ENCODE measurements at regions not wholly inside any gene's neighbourhood (a gene's known extent, or its start where the extent isn't known, plus 50 kb on each side); places are given as distances from the start of the nearest gene placed in this dataset.

- Histone ChIP-seq H3K79me2 (ENCODE audit: control insufficient read depth, insufficient read depth, low read length) (no peaks in the 10 kb centered on the region), H3K27ac (ENCODE audit: insufficient read depth, low read depth, low read length) (no peak overlapping the region), H3K4me1 (ENCODE audit: control insufficient read depth, extremely low read depth, insufficient read depth, low read length) (no peaks in the 10 kb centered on the region), H3K9me1 (replicated peaks; ENCODE audit: control insufficient read depth, extremely low read depth, insufficient read depth, low read length) (no peaks in the 10 kb centered on the region), H3K36me3 (ENCODE audit: control insufficient read depth in 2 of 2, extremely low read depth in 1 of 2, insufficient read depth in 2 of 2, low read length in 2 of 2) (no peaks in the 10 kb centered on the region), H3K4me2 (ENCODE audit: insufficient read depth, low read length) (no peak overlapping the region), H4K20me1 (replicated peaks; ENCODE audit: control insufficient read depth, extremely low read depth, insufficient read depth, low read length) (no peaks in the 10 kb centered on the region), H3K4me3 (replicated peaks in 1 of 3; ENCODE audit: insufficient read depth in 1 of 3, low read depth in 1 of 3, low read length in 3 of 3) (no peak overlapping the region), H2AFZ (ENCODE audit: low read depth, low read length) (no peak overlapping the region), H3K9me3 (replicated peaks; ENCODE audit: control insufficient read depth, insufficient read depth, low read length) (no peaks in the 10 kb centered on the region), H3K9ac (replicated peaks; ENCODE audit: extremely low read depth, insufficient read depth, low read length) (no peak overlapping the region), H3K27me3 (ENCODE audit: control insufficient read depth in 2 of 2, insufficient read depth in 2 of 2, low read length in 2 of 2) (no peaks in the 10 kb centered on the region)
- dilution Hi-C loops (cut with MboI; ENCODE audit: extremely low pct_ligation_motif_present, low sequenced_read_pairs) = no loop called here
- FAIRE-seq = no peak
- no peak for TF ChIP-seq POLR2A (IDR thresholded peaks at IDR 0.05; ENCODE audit: low read depth, low read length)
- no peak for TF ChIP-seq EZH2 (IDR thresholded peaks at IDR 0.05; ENCODE audit: borderline replicate concordance, low read depth, low read length, severe bottlenecking)
- TF ChIP-seq GATA2 (IDR thresholded peaks at IDR 0.05; ENCODE audit: insufficient read depth, insufficient read length, low read depth, low read length) = no peak
- no peak for TF ChIP-seq POLR2AphosphoS5 (IDR thresholded peaks at IDR 0.05; ENCODE audit: insufficient read depth, low read depth, low read length)
- TF ChIP-seq JUN (IDR thresholded peaks at IDR 0.05; ENCODE audit: borderline replicate concordance, insufficient read depth, insufficient read length, low read depth) = no peak
- TF ChIP-seq CTCF (IDR thresholded peaks at IDR 0.05; ENCODE audit: extremely low read depth in 1 of 2, insufficient read depth in 1 of 2, low read depth in 1 of 2, low read length in 2 of 2) = no peak
- no TSS peak for BruUV-seq (replicated peaks)
- ChIA-PET CTCF (no interaction called here), POLR2A (no interaction called here)
- intact Hi-C loops (cut with micrococcal nuclease) = no loop called here
- DNase-seq (ENCODE audit: low read depth, low spot score) = no peak
These were observed 233.9 kb upstream of the NEGR1 start for GRCh38 chr1:72516264-72516663.

- intact Hi-C loops (cut with micrococcal nuclease) = no loop called here
- BruUV-seq (replicated peaks) = no TSS peak
- Histone ChIP-seq H3K27me3 (ENCODE audit: control insufficient read depth in 2 of 2, insufficient read depth in 2 of 2, low read length in 2 of 2) (no peaks in the 10 kb centered on the region), H3K9me3 (replicated peaks; ENCODE audit: control insufficient read depth, insufficient read depth, low read length) (no peaks in the 10 kb centered on the region), H3K4me3 (replicated peaks in 1 of 3; ENCODE audit: insufficient read depth in 1 of 3, low read depth in 1 of 3, low read length in 3 of 3) (no peak overlapping the region), H3K79me2 (ENCODE audit: control insufficient read depth, insufficient read depth, low read length) (no peaks in the 10 kb centered on the region), H2AFZ (ENCODE audit: low read depth, low read length) (no peak overlapping the region), H3K4me2 (ENCODE audit: insufficient read depth, low read length) (no peak overlapping the region), H3K36me3 (ENCODE audit: control insufficient read depth in 2 of 2, extremely low read depth in 1 of 2, insufficient read depth in 2 of 2, low read length in 2 of 2) (no peaks in the 10 kb centered on the region), H3K4me1 (ENCODE audit: control insufficient read depth, extremely low read depth, insufficient read depth, low read length) (no peaks in the 10 kb centered on the region), H3K9ac (replicated peaks; ENCODE audit: extremely low read depth, insufficient read depth, low read length) (no peak overlapping the region), H4K20me1 (replicated peaks; ENCODE audit: control insufficient read depth, extremely low read depth, insufficient read depth, low read length) (no peaks in the 10 kb centered on the region), H3K27ac (ENCODE audit: insufficient read depth, low read depth, low read length) (no peak overlapping the region), H3K9me1 (replicated peaks; ENCODE audit: control insufficient read depth, extremely low read depth, insufficient read depth, low read length) (no peaks in the 10 kb centered on the region)
- ChIA-PET CTCF (no interaction called here), POLR2A (no interaction called here)
- dilution Hi-C loops (cut with MboI; ENCODE audit: extremely low pct_ligation_motif_present, low sequenced_read_pairs) = no loop called here
- FAIRE-seq (no peak), DNase-seq (ENCODE audit: low read depth, low spot score) (no peak)
- TF ChIP-seq FOS (IDR thresholded peaks at IDR 0.05; ENCODE audit: borderline replicate concordance, insufficient read depth, low read length) (no peak), MYC (IDR thresholded peaks at IDR 0.05; ENCODE audit: low read depth, low read length) (no peak), POLR2AphosphoS5 (IDR thresholded peaks at IDR 0.05; ENCODE audit: insufficient read depth, low read depth, low read length) (no peak), EZH2 (IDR thresholded peaks at IDR 0.05; ENCODE audit: borderline replicate concordance, low read depth, low read length, severe bottlenecking) (no peak), MAX (IDR thresholded peaks at IDR 0.05; ENCODE audit: insufficient read depth, insufficient read length) (no peak)
These were observed 216.0 kb upstream of the NEGR1 start for GRCh38 chr1:72498371-72498770.

Data from endothelial cell of umbilical vein (primary cell).